ENCODE measurements at regions not wholly inside any gene's neighbourhood (a gene's known extent, or its start where the extent isn't known, plus 50 kb on each side); places are given as distances from the start of the nearest gene placed in this dataset.
"Not testable (repeated sequence)": the region's sequence is repeated elsewhere in the genome, so short reads cannot be mapped to it uniquely, and the experiment has no call there.

GRCh38 chr13:81148822-81149221, 807.9 kb upstream of the SPRY2 start:
- H2AFZ ChIP-seq (ENCODE audit: low read depth, low read length): no peak overlapping the region
- DNase-seq (ENCODE audit: low read depth, low spot score) (no peak), FAIRE-seq (no peak)
- H3K4me3 ChIP-seq (replicated peaks in 1 of 3; ENCODE audit: insufficient read depth in 1 of 3, low read depth in 1 of 3, low read length in 3 of 3): no peak overlapping the region
- no peaks in the 10 kb centered on the region for H3K79me2 ChIP-seq (ENCODE audit: control insufficient read depth, insufficient read depth, low read length)
- H3K27ac ChIP-seq (ENCODE audit: insufficient read depth, low read depth, low read length): no peak overlapping the region
- H4K20me1 ChIP-seq (replicated peaks; ENCODE audit: control insufficient read depth, extremely low read depth, insufficient read depth, low read length): no peaks in the 10 kb centered on the region
- H3K9me3 ChIP-seq (replicated peaks; ENCODE audit: control insufficient read depth, insufficient read depth, low read length): no peaks in the 10 kb centered on the region
- CTCF ChIA-PET: no interaction called here
- no peaks in the 10 kb centered on the region for H3K9me1 ChIP-seq (replicated peaks; ENCODE audit: control insufficient read depth, extremely low read depth, insufficient read depth, low read length)
- no peaks in the 10 kb centered on the region for H3K4me1 ChIP-seq (ENCODE audit: control insufficient read depth, extremely low read depth, insufficient read depth, low read length)
- no TSS peak for BruUV-seq (replicated peaks)
- H3K36me3 ChIP-seq (ENCODE audit: control insufficient read depth in 2 of 2, extremely low read depth in 1 of 2, insufficient read depth in 2 of 2, low read length in 2 of 2): no peaks in the 10 kb centered on the region
- intact Hi-C loops (cut with micrococcal nuclease) (no loop called here), dilution Hi-C loops (cut with MboI; ENCODE audit: extremely low pct_ligation_motif_present, low sequenced_read_pairs) (no loop called here)
- no peaks in the 10 kb centered on the region for H3K27me3 ChIP-seq (ENCODE audit: control insufficient read depth in 2 of 2, insufficient read depth in 2 of 2, low read length in 2 of 2)
- POLR2A ChIA-PET: no interaction called here
- H3K4me2 ChIP-seq (ENCODE audit: insufficient read depth, low read length): no peak overlapping the region
- no peak for TF ChIP-seq CTCF (IDR thresholded peaks at IDR 0.05; ENCODE audit: extremely low read depth in 1 of 2, insufficient read depth in 1 of 2, low read depth in 1 of 2, low read length in 2 of 2)
- no peak for TF ChIP-seq MYC (IDR thresholded peaks at IDR 0.05; ENCODE audit: low read depth, low read length)
- TF ChIP-seq POLR2AphosphoS5 (IDR thresholded peaks at IDR 0.05; ENCODE audit: insufficient read depth, low read depth, low read length): no peak
- no peak overlapping the region for H3K9ac ChIP-seq (replicated peaks; ENCODE audit: extremely low read depth, insufficient read depth, low read length)

- POLR2A ChIA-PET; H3K9me1 ChIP-seq (replicated peaks; ENCODE audit: control insufficient read depth, extremely low read depth, insufficient read depth, low read length); H3K27ac ChIP-seq (ENCODE audit: insufficient read depth, low read depth, low read length); H2AFZ ChIP-seq (ENCODE audit: low read depth, low read length); BruUV-seq (replicated peaks); H3K9me3 ChIP-seq (replicated peaks; ENCODE audit: control insufficient read depth, insufficient read depth, low read length); intact Hi-C loops (cut with micrococcal nuclease); H3K4me1 ChIP-seq (ENCODE audit: control insufficient read depth, extremely low read depth, insufficient read depth, low read length); H3K27me3 ChIP-seq (ENCODE audit: control insufficient read depth in 2 of 2, insufficient read depth in 2 of 2, low read length in 2 of 2); CTCF ChIA-PET; H3K9ac ChIP-seq (replicated peaks; ENCODE audit: extremely low read depth, insufficient read depth, low read length); H3K79me2 ChIP-seq (ENCODE audit: control insufficient read depth, insufficient read depth, low read length); dilution Hi-C loops (cut with MboI; ENCODE audit: extremely low pct_ligation_motif_present, low sequenced_read_pairs); H3K4me3 ChIP-seq (replicated peaks in 1 of 3; ENCODE audit: insufficient read depth in 1 of 3, low read depth in 1 of 3, low read length in 3 of 3); H3K4me2 ChIP-seq (ENCODE audit: insufficient read depth, low read length); H4K20me1 ChIP-seq (replicated peaks; ENCODE audit: control insufficient read depth, extremely low read depth, insufficient read depth, low read length); FAIRE-seq; DNase-seq (ENCODE audit: low read depth, low spot score); H3K36me3 ChIP-seq (ENCODE audit: control insufficient read depth in 2 of 2, extremely low read depth in 1 of 2, insufficient read depth in 2 of 2, low read length in 2 of 2): not testable (repeated sequence)
Observed at GRCh38 chr13:81146576-81146975, 805.6 kb upstream of the SPRY2 start.

Measured in endothelial cell of umbilical vein (primary cell).